ENCODE measurements at regions not wholly inside any gene's neighbourhood (a gene's known extent, or its start where the extent isn't known, plus 50 kb on each side); places are given as distances from the start of the nearest gene placed in this dataset.

DNA sequence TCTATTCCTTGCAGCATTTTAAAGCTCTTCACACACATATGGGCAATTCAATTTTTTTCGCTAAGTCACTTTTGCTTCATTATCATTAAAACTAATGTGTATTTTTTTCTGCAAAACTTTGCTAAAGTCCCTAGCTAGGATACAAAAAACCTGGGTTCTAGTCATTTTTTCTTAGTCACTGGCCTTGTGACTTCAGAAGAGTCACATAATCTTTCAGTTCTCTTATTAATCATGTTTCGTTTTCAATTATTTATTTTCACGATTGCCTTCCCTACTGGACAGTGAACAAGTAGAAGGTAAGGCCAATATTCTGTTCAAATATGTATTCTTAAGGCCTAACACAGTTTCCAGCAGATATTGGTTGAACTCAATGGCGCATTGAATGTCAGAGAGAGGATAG, 60.9 kb upstream of the CYRIA start:
- in situ Hi-C loops (cut with HindIII; ENCODE audit: low pct_unique_long_range_greater_than_20kb, low sequenced_read_pairs), result no loop called here
- H3K4me1 ChIP-seq (ENCODE audit: control insufficient read depth, insufficient read depth, low read length), result no peaks in the 10 kb centered on the region

DNA sequence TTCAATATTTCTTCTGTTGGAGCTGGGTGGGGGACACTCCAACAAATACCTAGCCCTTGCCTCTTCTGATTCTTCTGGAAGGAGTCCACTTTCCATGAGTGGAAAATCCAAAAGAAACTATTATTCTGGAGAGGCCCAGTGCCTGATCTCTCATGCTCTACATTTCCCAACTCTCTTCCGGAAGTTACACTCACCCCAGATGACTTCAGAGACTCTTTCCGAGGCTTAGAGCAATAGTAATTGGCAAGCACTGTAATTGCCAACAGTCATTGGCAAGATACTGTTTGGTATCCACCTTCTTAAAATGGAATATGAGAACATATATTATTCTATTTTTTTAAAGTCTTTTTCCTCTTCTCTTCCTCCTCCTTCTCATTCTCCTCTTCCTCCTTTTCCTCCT, 60.5 kb upstream of the CYRIA start:
- in situ Hi-C loops (cut with HindIII; ENCODE audit: low pct_unique_long_range_greater_than_20kb, low sequenced_read_pairs), result no loop called here
- DNase-seq (ENCODE audit: low read depth, low spot score) (no peak), ATAC-seq (no peak)
- Histone ChIP-seq H3K4me3 (ENCODE audit: low read depth in 2 of 2, low read length in 2 of 2) (no peak overlapping the region), H3K9me3 (ENCODE audit: control insufficient read depth, insufficient read depth, low read depth, low read length) (no peaks in the 10 kb centered on the region), H3K36me3 (ENCODE audit: control insufficient read depth, insufficient read depth, low read length) (no peaks in the 10 kb centered on the region), H3K27me3 (ENCODE audit: control insufficient read depth, insufficient read depth, low read length) (peaks cover 6% of the 10 kb centered on the region), H3K4me1 (ENCODE audit: control insufficient read depth, insufficient read depth, low read length) (no peaks in the 10 kb centered on the region), H3K27ac (ENCODE audit: low read length) (no peak overlapping the region)
- no TSS peak for BruUV-seq (replicated peaks)
- POLR2A ChIA-PET, result no interaction called here
- intact Hi-C loops (cut with micrococcal nuclease; ENCODE audit: unreplicated experiment), result no loop called here
- CTCF ChIA-PET, result no interaction called here
- TF ChIP-seq TCF7L2 (IDR thresholded peaks at IDR 0.05; ENCODE audit: low read depth, low read length) (no peak), SIN3A (IDR thresholded peaks at IDR 0.05; ENCODE audit: borderline replicate concordance, insufficient read depth, low read depth, low read length) (no peak), POLR2AphosphoS5 (IDR thresholded peaks at IDR 0.05; ENCODE audit: low read depth, low read length) (no peak)
- TF ChIP-seq, protein P1, sequence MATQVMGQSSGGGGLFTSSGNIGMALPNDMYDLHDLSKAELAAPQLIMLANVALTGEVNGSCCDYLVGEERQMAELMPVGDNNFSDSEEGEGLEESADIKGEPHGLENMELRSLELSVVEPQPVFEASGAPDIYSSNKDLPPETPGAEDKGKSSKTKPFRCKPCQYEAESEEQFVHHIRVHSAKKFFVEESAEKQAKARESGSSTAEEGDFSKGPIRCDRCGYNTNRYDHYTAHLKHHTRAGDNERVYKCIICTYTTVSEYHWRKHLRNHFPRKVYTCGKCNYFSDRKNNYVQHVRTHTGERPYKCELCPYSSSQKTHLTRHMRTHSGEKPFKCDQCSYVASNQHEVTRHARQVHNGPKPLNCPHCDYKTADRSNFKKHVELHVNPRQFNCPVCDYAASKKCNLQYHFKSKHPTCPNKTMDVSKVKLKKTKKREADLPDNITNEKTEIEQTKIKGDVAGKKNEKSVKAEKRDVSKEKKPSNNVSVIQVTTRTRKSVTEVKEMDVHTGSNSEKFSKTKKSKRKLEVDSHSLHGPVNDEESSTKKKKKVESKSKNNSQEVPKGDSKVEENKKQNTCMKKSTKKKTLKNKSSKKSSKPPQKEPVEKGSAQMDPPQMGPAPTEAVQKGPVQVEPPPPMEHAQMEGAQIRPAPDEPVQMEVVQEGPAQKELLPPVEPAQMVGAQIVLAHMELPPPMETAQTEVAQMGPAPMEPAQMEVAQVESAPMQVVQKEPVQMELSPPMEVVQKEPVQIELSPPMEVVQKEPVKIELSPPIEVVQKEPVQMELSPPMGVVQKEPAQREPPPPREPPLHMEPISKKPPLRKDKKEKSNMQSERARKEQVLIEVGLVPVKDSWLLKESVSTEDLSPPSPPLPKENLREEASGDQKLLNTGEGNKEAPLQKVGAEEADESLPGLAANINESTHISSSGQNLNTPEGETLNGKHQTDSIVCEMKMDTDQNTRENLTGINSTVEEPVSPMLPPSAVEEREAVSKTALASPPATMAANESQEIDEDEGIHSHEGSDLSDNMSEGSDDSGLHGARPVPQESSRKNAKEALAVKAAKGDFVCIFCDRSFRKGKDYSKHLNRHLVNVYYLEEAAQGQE (IDR thresholded peaks at IDR 0.05; ENCODE audit: insufficient read depth in 1 of 2, low read depth in 2 of 2, low read length in 1 of 2), result no peak
- TF ChIP-seq, protein P2, sequence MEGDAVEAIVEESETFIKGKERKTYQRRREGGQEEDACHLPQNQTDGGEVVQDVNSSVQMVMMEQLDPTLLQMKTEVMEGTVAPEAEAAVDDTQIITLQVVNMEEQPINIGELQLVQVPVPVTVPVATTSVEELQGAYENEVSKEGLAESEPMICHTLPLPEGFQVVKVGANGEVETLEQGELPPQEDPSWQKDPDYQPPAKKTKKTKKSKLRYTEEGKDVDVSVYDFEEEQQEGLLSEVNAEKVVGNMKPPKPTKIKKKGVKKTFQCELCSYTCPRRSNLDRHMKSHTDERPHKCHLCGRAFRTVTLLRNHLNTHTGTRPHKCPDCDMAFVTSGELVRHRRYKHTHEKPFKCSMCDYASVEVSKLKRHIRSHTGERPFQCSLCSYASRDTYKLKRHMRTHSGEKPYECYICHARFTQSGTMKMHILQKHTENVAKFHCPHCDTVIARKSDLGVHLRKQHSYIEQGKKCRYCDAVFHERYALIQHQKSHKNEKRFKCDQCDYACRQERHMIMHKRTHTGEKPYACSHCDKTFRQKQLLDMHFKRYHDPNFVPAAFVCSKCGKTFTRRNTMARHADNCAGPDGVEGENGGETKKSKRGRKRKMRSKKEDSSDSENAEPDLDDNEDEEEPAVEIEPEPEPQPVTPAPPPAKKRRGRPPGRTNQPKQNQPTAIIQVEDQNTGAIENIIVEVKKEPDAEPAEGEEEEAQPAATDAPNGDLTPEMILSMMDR (IDR thresholded peaks at IDR 0.05), result no peak

More for the DNA sequence above, 60.9 kb upstream of the CYRIA start:
- no peaks in the 10 kb centered on the region for H3K36me3 ChIP-seq (ENCODE audit: control insufficient read depth, insufficient read depth, low read length)
- ChIA-PET CTCF (no interaction called here), POLR2A (no interaction called here)
- BruUV-seq (replicated peaks), result no TSS peak
- DNase-seq (ENCODE audit: low read depth, low spot score) (no peak), ATAC-seq (no peak)
- intact Hi-C loops (cut with micrococcal nuclease; ENCODE audit: unreplicated experiment), result no loop called here
- no peaks in the 10 kb centered on the region for H3K9me3 ChIP-seq (ENCODE audit: control insufficient read depth, insufficient read depth, low read depth, low read length)
- H3K27ac ChIP-seq (ENCODE audit: low read length), result no peak overlapping the region
- H3K27me3 ChIP-seq (ENCODE audit: control insufficient read depth, insufficient read depth, low read length), result peaks cover 6% of the 10 kb centered on the region
- H3K4me3 ChIP-seq (ENCODE audit: low read depth in 2 of 2, low read length in 2 of 2), result no peak overlapping the region
- no peak for TF ChIP-seq POLR2AphosphoS5 (IDR thresholded peaks at IDR 0.05; ENCODE audit: low read depth, low read length)
- TF ChIP-seq, protein P2 (IDR thresholded peaks at IDR 0.05), result no peak
- TF ChIP-seq TCF7L2 (IDR thresholded peaks at IDR 0.05; ENCODE audit: low read depth, low read length), result no peak
- TF ChIP-seq SIN3A (IDR thresholded peaks at IDR 0.05; ENCODE audit: borderline replicate concordance, insufficient read depth, low read depth, low read length), result no peak
- TF ChIP-seq, protein P1 (IDR thresholded peaks at IDR 0.05; ENCODE audit: insufficient read depth in 1 of 2, low read depth in 2 of 2, low read length in 1 of 2), result no peak

Measured in Panc1 (cell line).